Fibroblast of skin of back (primary cell): ENCODE measurements at regions not wholly inside any gene's neighbourhood (a gene's known extent, or its start where the extent isn't known, plus 50 kb on each side); places are given as distances from the start of the nearest gene placed in this dataset.

ENCODE experiments used
- DNase-seq: peaks from one replicate; pipeline ENCODE4 v3.0.0-alpha.2; 2013

GRCh38 chr9:113788616-113789330 lies 87.3 kb upstream of the ZNF618 start:
- no peak for DNase-seq

- DNase-seq: no peak
Observed at GRCh38 chr9:113790093-113790492, 86.0 kb upstream of the ZNF618 start.

DNA sequence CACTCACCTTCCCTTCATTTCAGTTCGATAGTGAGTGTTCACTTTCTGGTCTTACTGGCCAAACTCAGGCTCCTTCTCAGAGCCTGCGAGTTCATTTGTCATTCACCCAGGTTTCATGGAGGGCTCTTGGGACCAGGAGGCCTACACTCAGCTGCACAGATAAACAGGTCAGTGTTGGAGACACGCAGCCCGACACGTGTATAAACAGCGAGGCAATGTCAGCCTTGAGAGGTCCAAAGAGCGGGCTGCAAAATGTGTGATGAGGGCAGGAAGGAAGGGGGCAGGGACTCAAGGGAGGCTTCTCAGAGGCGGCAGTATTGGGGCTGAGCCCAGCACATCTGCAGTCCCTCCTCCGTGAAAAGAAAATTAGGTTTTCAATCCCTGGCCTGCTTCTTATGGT lies 82.6 kb upstream of the ZNF618 start:
- DNase-seq: no peak

DNA sequence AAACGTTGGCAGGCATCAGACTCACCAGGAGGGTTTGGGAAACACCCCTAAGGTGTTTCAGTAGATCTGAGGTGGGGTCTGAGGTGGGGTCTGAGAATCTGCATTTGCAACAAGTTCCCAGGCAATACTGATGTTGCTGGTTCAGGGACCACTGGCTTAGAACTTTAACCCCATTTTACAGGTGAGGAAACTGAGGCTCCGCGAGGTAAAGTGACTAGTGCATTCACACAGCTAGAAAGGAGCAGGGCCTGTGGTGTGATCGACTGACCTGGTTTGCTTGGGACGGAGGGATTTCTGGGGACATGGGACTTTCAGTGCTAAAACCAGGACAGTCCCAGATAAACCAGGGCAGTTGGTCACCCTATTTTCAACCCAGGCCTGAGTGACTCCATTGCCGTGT lies 81.4 kb upstream of the ZNF618 start:
- no peak for DNase-seq

DNA sequence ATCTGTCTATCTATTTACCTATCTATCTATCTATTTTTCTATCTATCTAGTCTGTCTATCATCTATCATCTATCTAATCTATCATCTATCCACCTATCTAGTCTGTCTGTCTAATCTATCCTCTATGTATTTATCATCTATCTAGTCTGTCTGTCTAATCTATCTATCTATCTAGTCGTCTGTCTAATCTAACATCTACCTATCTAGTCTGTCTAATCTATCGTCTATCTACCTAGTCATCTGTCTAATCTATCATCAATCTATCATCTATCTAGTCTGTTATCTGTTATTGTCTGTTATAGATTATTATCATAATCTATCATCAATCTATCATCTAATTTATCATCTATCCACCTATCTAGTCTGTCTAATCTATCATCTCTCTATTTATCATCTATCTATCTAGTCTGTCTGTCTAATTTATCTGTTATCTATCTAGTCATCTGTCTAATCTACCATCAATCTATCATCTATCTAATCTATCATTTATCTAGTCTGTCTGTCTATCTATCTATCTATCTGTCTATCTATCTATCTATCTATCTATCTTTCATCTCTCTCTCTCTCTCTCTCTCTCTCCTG lies 80.2 kb upstream of the ZNF618 start:
- DNase-seq: no peak

GRCh38 chr9:113796646-113797426 lies 79.3 kb upstream of the ZNF618 start:
- no peak for DNase-seq

- no peak for DNase-seq
Observed at GRCh38 chr9:113798062-113799030, 77.8 kb upstream of the ZNF618 start.

- DNase-seq: no peak
Observed at GRCh38 chr9:113800276-113800675, 75.8 kb upstream of the ZNF618 start.

DNA sequence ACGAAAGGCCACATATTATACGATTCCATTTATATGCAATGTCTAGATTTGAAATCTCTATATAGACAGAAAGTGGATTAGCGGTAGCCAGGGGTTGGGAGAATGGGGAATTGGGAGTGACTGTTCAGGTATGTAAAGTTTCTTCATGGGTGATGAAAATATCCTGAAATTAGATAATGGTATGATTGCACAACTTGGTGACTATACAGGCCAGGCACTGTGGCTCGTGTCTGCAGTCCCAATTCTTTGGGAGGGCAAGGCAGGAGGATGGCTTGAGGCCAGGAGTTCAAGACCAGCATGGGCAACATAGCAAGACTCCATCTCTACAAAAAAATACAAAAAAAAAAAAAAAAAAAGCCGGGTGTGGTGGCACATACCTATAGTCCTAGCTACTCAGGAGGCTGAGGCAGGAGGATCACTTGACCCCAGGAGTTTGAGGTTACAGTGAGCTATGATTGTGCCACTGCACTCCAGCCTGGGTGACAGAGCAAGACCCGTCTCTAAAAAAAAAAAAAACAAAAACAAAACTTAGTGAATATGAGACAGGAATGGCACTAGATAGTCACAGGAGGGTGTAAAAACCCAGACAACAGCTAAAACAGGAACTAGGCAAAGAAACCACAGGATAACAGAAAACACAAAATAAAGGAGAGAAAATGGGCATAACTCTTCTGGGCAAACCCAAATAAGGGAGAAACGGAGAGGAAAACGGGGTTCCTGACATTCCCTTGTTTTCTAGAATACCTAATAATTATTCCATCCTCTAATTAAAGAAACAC lies 72.1 kb upstream of the ZNF618 start:
- no peak for DNase-seq

GRCh38 chr9:113805486-113806132 lies 70.5 kb upstream of the ZNF618 start:
- no peak for DNase-seq

- peak; percentile 59 for DNase-seq
Observed at GRCh38 chr9:113807173-113808061, 68.7 kb upstream of the ZNF618 start.

- DNase-seq: peak; percentile 83
Observed at GRCh38 chr9:113808391-113809358, 67.4 kb upstream of the ZNF618 start.

- DNase-seq: no peak
Observed at GRCh38 chr9:113817171-113817570, 58.9 kb upstream of the ZNF618 start.

DNA sequence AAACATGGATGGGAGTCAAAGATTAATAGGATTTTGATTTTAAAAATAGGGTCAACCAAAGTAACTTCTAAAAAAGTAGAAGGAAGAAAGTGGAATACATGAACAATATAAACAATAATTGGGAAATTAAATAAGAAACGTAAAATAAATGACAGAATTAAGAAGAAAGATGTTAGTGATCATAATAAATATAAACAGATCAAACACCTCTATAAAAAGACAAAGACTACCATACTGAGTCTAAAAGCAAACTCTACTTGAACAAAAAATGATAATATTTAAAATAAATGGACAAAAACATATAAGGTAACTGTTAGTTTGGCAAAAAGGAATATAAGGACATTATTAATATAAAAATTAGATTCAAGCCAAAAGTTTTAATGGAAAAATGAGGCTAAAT lies 57.7 kb upstream of the ZNF618 start:
- no peak for DNase-seq

DNA sequence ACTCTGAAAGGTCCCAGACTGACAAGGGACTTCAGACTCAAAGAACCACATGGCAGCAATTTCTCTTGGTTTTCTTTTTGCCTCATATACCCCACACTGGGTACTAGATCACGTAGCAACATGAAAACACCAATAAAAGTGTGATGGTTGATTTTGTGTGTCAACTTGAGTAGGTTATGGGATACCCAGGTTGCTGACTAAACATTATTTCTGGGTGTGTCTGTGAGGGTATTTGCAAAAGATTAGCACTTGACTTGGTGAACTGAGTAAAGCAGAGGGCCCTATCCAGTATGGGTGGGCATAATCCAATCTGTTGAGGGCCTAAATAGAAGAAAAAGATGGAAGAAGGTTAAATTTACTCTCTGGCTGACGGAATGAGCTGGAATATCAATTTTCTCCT lies 53.8 kb upstream of the ZNF618 start:
- no peak for DNase-seq

DNA sequence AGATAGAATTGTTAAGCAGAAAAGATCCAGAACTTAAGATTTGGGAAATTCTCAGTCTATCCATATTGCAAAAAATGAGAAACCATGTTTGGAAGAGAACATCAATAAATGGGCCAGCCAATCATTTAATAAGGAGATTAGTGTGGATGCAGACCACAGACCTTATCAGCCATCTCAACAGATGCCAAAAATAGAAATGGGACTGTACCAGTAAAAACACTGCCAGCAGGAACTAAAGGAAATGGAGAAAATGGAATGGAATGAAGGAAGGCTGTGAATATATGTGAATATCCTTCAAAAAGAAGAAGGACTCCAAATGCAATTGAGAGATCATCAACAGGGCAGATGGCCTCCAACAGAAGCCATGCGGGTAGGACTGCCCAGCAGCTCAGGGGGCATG lies 52.7 kb upstream of the ZNF618 start:
- DNase-seq: peak; percentile 42
